HL-60 (cell line): ENCODE measurements at regions not wholly inside any gene's neighbourhood (a gene's known extent, or its start where the extent isn't known, plus 50 kb on each side); places are given as distances from the start of the nearest gene placed in this dataset.

Experiments used
- GABPA ChIP-seq: IDR thresholded peaks from 2 replicates; pipeline ENCODE4 v1.6.1; 2012; ENCODE audit warnings: low read depth
- POLR2AphosphoS5 ChIP-seq: IDR thresholded peaks from 2 replicates; pipeline ENCODE4 v1.6.1; 2012; ENCODE audit warnings: low read depth
- REST ChIP-seq: IDR thresholded peaks from 2 replicates; pipeline ENCODE4 v1.6.1; 2012; ENCODE audit warnings: low read depth; ENCODE audit not compliant: insufficient replicate concordance
- SPI1 ChIP-seq: IDR thresholded peaks from 2 replicates; pipeline ENCODE4 v1.6.1; 2012; ENCODE audit warnings: low read depth, mild to moderate bottlenecking, borderline replicate concordance
- TF ChIP-seq, protein P1 (sequence below): IDR thresholded peaks from one replicate; pipeline ENCODE4 v1.5.1; 2011; ENCODE audit warnings: low read length, control low read depth, inconsistent platforms; ENCODE audit not compliant: insufficient read depth

DNA sequence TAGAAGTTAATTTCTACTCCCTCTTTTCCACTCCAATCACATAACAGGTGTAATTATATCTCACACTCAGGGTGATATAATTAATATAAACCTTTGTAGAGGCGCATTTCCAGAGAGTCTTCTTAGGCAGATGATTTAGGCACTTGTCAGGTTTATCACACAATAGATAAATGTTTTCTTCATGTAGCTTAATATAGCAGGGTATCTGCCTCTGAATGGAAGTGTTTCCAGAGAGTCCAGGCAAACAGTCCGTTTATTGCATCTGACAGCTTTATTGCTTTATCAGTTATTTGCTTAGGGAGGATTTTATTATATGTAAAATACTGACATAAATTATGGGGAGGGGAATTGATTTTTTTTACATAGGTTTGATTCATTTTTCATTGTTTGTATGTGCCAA, 766.3 kb downstream of the SLC4A3 start:
- TF ChIP-seq, protein P1, sequence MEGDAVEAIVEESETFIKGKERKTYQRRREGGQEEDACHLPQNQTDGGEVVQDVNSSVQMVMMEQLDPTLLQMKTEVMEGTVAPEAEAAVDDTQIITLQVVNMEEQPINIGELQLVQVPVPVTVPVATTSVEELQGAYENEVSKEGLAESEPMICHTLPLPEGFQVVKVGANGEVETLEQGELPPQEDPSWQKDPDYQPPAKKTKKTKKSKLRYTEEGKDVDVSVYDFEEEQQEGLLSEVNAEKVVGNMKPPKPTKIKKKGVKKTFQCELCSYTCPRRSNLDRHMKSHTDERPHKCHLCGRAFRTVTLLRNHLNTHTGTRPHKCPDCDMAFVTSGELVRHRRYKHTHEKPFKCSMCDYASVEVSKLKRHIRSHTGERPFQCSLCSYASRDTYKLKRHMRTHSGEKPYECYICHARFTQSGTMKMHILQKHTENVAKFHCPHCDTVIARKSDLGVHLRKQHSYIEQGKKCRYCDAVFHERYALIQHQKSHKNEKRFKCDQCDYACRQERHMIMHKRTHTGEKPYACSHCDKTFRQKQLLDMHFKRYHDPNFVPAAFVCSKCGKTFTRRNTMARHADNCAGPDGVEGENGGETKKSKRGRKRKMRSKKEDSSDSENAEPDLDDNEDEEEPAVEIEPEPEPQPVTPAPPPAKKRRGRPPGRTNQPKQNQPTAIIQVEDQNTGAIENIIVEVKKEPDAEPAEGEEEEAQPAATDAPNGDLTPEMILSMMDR = no peak
- TF ChIP-seq POLR2AphosphoS5 (no peak), REST (no peak), GABPA (no peak), SPI1 (no peak)
